Erythroblast (primary cell): ENCODE measurements at regions not wholly inside any gene's neighbourhood (a gene's known extent, or its start where the extent isn't known, plus 50 kb on each side); places are given as distances from the start of the nearest gene placed in this dataset.

Experiments used
- GATA1 ChIP-seq: IDR thresholded peaks from 2 replicates; pipeline ENCODE4 v1.6.1; 2011; ENCODE audit warnings: low read depth, mild to moderate bottlenecking, control low read depth, low read length, moderate library complexity
- POLR2A ChIP-seq: IDR thresholded peaks from 2 replicates; pipeline ENCODE4 v1.6.1; 2011; ENCODE audit warnings: mild to moderate bottlenecking, low read length

- TF ChIP-seq POLR2A, result no peak
- TF ChIP-seq GATA1, result no peak
These were observed 276.7 kb upstream of the C11orf87 start for GRCh38 chr11:109145287-109145686.
